ENCODE measurements at regions not wholly inside any gene's neighbourhood (a gene's known extent, or its start where the extent isn't known, plus 50 kb on each side); places are given as distances from the start of the nearest gene placed in this dataset.

DNA sequence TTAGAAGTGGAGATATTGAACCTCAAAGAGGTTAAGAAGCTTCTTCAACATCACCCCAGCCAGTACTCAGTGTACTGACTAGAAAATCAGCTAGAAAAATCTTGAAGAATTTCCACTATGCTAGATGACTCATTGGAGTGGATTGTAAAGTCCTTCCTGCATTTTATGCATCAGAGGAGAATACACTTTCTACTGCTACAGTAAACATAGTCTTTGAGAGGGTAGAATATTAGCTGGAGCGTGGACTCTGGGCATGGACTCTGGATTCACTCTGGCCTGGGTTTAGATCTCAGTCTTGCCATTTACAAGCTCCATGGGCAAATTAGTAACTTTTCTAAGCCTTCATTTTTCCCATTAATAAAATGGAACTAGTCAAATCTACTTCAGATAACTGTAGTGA lies 215.9 kb downstream of the IRS1 start:
- Histone ChIP-seq H2AFZ (ENCODE audit: low read length) (no peak overlapping the region), H4K20me1 (ENCODE audit: insufficient read depth, low read length) (no peaks in the 10 kb centered on the region), H3K27me3 (ENCODE audit: insufficient read depth, low read length) (no peaks in the 10 kb centered on the region), H3K9me2 (ENCODE audit: low read depth, low read length) (no peaks in the 10 kb centered on the region), H3K27ac (ENCODE audit: low read depth, low read length, poor library complexity, severe bottlenecking) (no peak overlapping the region), H3K4me2 (ENCODE audit: low read length) (no peak overlapping the region), H3K79me2 (ENCODE audit: insufficient read depth, low read length) (no peaks in the 10 kb centered on the region), H3F3A (ENCODE audit: insufficient read depth, low read length) (no peaks in the 10 kb centered on the region), H3K4me3 (ENCODE audit: low read depth, low read length, poor library complexity, severe bottlenecking) (no peak overlapping the region), H3K9me3 (ENCODE audit: low read length) (no peaks in the 10 kb centered on the region), H3K36me3 (ENCODE audit: insufficient read depth, low read length) (no peaks in the 10 kb centered on the region), H3K9ac (ENCODE audit: low read length) (no peak overlapping the region), H3K4me1 (ENCODE audit: insufficient read depth, low read length, severe bottlenecking) (no peaks in the 10 kb centered on the region)
- TF ChIP-seq CTCF (IDR thresholded peaks at IDR 0.05; ENCODE audit: low read length) (no peak), EZH2 (IDR thresholded peaks at IDR 0.05; ENCODE audit: borderline replicate concordance, low read length) (no peak)

DNA sequence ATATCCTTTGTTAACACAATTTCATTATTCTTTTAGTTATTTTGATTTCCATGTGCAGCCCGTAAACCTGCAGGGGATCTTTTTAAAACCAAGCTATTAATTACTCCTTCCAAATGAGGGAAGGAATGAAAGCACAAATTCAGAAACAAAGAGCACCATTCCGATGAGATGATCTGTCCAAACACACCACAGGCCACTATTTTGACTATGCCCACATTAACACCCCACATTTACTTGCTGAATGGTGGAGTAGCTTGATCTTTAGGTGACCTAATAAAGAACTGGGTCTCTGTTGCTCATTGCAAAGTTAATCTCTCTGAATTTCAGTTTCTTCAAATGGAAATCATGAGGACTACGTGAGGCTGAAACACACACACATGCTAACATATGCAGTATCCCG lies 218.0 kb downstream of the IRS1 start:
- Histone ChIP-seq H3K4me1 (ENCODE audit: insufficient read depth, low read length, severe bottlenecking) (no peaks in the 10 kb centered on the region), H3K79me2 (ENCODE audit: insufficient read depth, low read length) (no peaks in the 10 kb centered on the region), H4K20me1 (ENCODE audit: insufficient read depth, low read length) (no peaks in the 10 kb centered on the region), H3K4me2 (ENCODE audit: low read length) (no peak overlapping the region), H3K36me3 (ENCODE audit: insufficient read depth, low read length) (no peaks in the 10 kb centered on the region), H3F3A (ENCODE audit: insufficient read depth, low read length) (no peaks in the 10 kb centered on the region), H3K27ac (ENCODE audit: low read depth, low read length, poor library complexity, severe bottlenecking) (no peak overlapping the region), H3K9me3 (ENCODE audit: low read length) (no peaks in the 10 kb centered on the region), H3K27me3 (ENCODE audit: insufficient read depth, low read length) (no peaks in the 10 kb centered on the region), H3K9ac (ENCODE audit: low read length) (no peak overlapping the region), H2AFZ (ENCODE audit: low read length) (no peak overlapping the region), H3K9me2 (ENCODE audit: low read depth, low read length) (no peaks in the 10 kb centered on the region), H3K4me3 (ENCODE audit: low read depth, low read length, poor library complexity, severe bottlenecking) (no peak overlapping the region)
- TF ChIP-seq EZH2 (IDR thresholded peaks at IDR 0.05; ENCODE audit: borderline replicate concordance, low read length) (no peak), CTCF (IDR thresholded peaks at IDR 0.05; ENCODE audit: low read length) (no peak)

GRCh38 chr2:226581004-226581403 lies 218.6 kb downstream of the IRS1 start:
- Histone ChIP-seq H3K27ac (ENCODE audit: low read depth, low read length, poor library complexity, severe bottlenecking) (no peak overlapping the region), H4K20me1 (ENCODE audit: insufficient read depth, low read length) (no peaks in the 10 kb centered on the region), H3K4me2 (ENCODE audit: low read length) (no peak overlapping the region), H2AFZ (ENCODE audit: low read length) (no peak overlapping the region), H3K9me2 (ENCODE audit: low read depth, low read length) (no peaks in the 10 kb centered on the region), H3K9ac (ENCODE audit: low read length) (no peak overlapping the region), H3K36me3 (ENCODE audit: insufficient read depth, low read length) (no peaks in the 10 kb centered on the region), H3K4me3 (ENCODE audit: low read depth, low read length, poor library complexity, severe bottlenecking) (no peak overlapping the region), H3K9me3 (ENCODE audit: low read length) (no peaks in the 10 kb centered on the region), H3K27me3 (ENCODE audit: insufficient read depth, low read length) (no peaks in the 10 kb centered on the region), H3K79me2 (ENCODE audit: insufficient read depth, low read length) (no peaks in the 10 kb centered on the region), H3F3A (ENCODE audit: insufficient read depth, low read length) (no peaks in the 10 kb centered on the region), H3K4me1 (ENCODE audit: insufficient read depth, low read length, severe bottlenecking) (no peaks in the 10 kb centered on the region)
- TF ChIP-seq CTCF (IDR thresholded peaks at IDR 0.05; ENCODE audit: low read length) (no peak), EZH2 (IDR thresholded peaks at IDR 0.05; ENCODE audit: borderline replicate concordance, low read length) (no peak)

All from OCI-LY1 (cell line).